Stimulated activated CD8-positive, alpha-beta memory T cell treated with anti-CD3 and anti-CD28 coated beads, Interleukin-7, amount 100 ng/mL, for 1 hour (primary cell): ENCODE measurements at regions not wholly inside any gene's neighbourhood (a gene's known extent, or its start where the extent isn't known, plus 50 kb on each side); places are given as distances from the start of the nearest gene placed in this dataset.

ENCODE experiments used
- DNase-seq, 2 donors: peaks; one replicate each; pipeline ENCODE4 v3.0.0-alpha.2; 2020; ENCODE audit warnings: low read depth in 2 of 2

GRCh38 chr4:152159773-152160172 is 376.1 kb downstream of the FBXW7 start:
- no peak for DNase-seq

DNA sequence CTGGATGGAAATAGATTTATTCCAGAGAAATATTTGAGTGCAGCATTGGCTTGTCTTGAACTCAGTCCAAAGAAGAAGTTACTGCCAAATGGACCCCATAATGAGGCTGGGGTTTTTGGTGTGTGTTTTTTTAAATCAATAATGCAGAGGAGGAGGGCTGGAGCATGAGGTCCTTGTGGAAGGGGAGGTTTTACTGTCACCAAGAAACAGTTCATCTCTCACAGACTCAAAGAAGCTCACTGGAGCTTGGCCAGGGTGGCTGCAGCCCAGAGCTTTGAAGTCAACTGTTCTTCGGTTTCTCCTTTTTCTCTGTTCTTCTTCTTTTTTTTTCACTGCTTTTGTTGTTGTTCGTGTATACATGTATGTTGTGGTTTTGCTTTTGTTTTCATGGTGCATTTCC is 377.7 kb downstream of the FBXW7 start:
- DNase-seq: no peak

DNA sequence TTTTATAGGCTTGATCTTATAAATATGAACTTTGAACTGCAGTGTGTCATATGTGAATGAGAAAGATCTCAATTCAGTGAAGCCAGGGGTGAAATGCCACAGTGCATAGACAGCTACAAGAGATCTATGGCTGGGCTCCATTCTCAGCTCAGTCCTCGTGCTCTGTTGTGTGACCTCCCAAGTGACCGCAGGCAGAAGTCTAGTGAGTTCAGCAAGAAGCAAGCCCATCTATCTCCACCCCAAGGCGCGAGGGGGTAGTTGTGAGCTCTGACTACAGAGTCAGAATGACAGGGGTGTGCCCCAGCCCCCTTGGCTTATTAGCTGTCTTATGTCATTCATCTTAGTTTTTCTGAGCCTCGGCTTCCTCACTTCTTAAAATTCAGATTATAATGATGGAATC is 378.3 kb downstream of the FBXW7 start:
- no peak for DNase-seq

GRCh38 chr4:152156442-152156841 is 379.4 kb downstream of the FBXW7 start:
- DNase-seq: no peak

GRCh38 chr4:152155070-152155469 is 380.8 kb downstream of the FBXW7 start:
- no peak for DNase-seq

DNA sequence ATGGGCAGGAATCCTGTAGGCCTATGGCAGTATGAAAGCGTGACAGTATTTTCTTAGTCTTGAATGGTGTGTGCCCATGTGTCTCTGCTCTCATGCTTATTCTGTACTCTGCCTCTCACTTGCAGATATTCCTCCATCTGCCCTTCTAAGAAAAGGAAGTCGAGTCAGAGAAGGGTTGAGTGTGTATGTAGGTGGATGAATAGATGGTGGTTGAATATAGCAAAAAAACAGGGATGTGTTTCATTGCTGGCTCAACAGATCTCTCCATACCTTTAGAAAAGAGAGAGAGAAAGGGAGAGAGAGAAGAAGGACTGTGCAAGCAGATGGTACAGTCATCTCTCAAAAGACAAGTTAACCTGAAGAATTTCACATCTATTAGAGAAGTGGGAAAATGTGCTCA is 381.5 kb downstream of the FBXW7 start:
- DNase-seq: no peak

- DNase-seq: no peak
Measured at GRCh38 chr4:152153476-152154270, 382.2 kb downstream of the FBXW7 start.

DNA sequence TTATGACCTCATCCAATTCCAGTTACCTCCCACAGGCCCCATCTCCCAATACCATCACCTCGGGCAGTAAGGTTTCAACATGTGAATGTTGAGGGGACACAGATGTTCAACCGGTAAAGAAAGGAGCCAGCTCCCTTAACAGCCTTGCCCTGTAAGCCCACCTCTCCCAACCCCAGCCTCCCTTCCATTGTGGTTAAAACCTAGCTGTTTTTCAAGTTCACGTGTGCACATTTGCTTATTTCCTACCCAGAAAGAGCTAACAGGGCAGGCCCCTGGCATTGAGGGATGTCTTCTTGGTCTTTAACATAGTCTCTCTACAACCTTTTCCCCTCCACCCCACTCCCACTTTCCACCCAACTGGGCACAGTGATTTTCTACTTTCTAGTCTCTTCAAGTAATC is 385.7 kb downstream of the FBXW7 start:
- no peak for DNase-seq

- DNase-seq: no peak
Measured at GRCh38 chr4:152149745-152150144, 386.1 kb downstream of the FBXW7 start.

DNA sequence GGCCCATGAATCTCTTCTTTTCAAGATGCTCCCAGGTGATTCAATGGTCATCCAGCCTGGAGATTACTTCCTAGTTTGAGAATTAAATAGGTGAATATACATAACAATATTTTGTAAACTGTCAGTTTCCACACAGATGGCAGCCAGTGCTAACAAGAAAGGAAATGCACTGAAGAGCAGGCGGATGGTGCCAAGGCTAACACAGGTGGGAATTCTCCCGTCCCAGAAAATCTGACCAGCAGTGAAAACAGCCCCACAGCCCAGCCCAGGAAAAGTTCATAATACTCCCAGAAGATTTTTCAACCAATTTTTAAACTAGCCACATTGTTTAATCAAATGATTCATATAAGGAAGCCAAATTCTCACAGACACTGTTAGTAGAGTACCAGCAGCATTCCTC is 387.2 kb upstream of the GATB start:
- DNase-seq: no peak

DNA sequence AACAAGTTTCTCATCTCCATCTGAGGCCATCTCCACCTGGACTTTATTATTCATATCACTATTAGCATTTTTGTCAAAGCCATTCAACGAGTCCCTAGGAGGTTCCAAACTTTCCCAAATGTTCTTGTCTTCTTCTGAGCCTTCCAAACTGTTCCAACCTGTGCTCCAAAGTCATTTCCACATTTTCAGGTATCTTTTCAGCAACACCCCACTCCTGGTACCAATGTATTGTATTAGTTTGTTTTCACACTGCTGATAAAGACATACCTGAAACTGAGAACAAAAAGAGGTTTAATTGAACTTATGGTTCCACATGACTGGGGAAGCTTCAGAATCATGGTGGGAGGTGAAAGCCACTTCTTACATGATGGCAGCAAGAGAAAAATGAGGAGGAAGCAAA is 385.4 kb upstream of the GATB start:
- DNase-seq: no peak

DNA sequence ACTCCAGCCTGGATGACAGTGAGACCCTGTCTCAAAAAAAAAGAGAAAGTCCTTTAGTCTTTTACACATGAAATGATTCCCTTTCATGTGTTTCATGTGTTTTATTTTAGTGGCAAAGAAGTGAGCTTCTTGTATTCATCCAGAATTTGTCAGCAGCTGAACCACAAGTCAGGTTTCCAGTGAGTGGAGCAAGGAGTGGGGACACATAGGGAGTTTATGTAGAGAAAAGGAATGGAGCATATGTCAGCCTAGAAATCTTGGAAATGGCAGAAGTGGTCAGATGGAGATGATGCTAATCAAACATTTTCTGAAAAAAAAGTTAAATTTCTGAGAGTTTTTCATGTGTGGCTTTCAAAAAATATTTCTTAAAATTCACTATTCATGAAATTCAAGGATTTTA is 383.0 kb upstream of the GATB start:
- DNase-seq: no peak

GRCh38 chr4:152138451-152138850 is 377.6 kb upstream of the GATB start:
- DNase-seq: no peak

GRCh38 chr4:152132776-152133175 is 372.0 kb upstream of the GATB start:
- DNase-seq: no peak

- no peak for DNase-seq
Measured at GRCh38 chr4:152128356-152128755, 367.5 kb upstream of the GATB start.

- DNase-seq: no peak
Measured at GRCh38 chr4:152126238-152126637, 365.4 kb upstream of the GATB start.

DNA sequence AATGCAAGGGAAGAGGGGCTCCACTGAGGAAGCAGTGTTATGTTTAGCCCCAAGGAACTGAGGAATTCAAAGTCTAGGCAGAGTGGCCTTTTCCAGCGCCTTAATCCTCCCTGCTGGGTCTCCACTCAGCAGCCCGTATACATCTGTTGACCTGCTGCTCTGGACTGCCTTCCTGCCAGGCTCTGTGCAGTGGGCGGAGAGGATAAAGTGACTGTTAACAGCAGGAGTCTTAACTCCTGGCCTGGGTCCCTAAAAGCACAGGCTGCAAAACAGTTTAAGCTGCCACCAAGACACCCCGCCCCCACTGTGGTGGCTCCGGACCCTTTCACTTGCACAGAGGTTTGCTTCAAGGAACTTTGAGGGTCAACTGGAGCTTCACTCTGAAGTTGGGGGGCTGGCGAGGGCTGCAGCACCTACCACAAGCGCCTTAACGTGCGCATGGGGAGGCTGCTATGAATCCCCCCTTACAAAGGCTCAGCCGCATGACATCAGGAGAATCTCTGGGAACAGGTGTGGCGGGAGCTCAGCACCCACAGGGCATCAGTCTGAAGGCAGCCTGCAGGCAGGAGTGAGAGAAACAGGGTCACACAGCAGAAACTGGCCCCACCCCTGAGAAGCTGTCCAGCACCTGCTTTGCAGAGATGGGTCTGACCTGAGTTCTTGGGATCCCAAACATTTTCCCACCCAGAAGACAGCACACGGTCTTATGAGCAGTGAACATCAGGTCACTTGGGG is 358.2 kb upstream of the GATB start:
- DNase-seq: no peak

GRCh38 chr4:152117933-152118507 is 357.2 kb upstream of the GATB start:
- no peak for DNase-seq

GRCh38 chr4:152117520-152117919 is 356.7 kb upstream of the GATB start:
- no peak for DNase-seq

- DNase-seq: no peak
Measured at GRCh38 chr4:152117054-152117453, 356.2 kb upstream of the GATB start.

GRCh38 chr4:152115794-152116193 is 355.0 kb upstream of the GATB start:
- no peak for DNase-seq

DNA sequence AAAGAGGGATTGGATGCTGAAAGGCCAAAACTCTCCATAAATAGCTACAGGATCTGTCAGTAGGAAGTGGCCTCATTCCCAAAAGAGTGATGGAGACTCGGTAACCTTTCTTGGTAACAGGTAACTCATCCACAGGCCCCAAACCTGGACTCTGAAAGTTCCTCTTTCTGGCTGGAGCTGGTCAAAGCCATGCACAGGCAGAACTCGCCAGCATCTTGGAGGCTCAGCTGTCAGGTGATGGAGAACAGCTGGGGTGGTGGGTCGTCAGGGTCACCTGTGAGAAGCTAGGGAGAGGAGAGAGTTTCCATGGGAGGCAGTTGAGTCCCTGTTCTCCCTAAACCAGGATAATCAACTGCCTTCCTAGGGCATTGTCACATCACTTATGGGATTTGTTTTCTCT is 354.3 kb upstream of the GATB start:
- no peak for DNase-seq

GRCh38 chr4:152114562-152114961 is 353.8 kb upstream of the GATB start:
- DNase-seq: no peak
